HG03457 (cell line): ENCODE measurements at regions not wholly inside any gene's neighbourhood (a gene's known extent, or its start where the extent isn't known, plus 50 kb on each side); places are given as distances from the start of the nearest gene placed in this dataset.
"Not testable (repeated sequence)": the region's sequence is repeated elsewhere in the genome, so short reads cannot be mapped to it uniquely, and the experiment has no call there.

Source experiments
- ATAC-seq: cut with Tn5 transposase; IDR thresholded peaks from one replicate; pipeline ENCODE4 v1.9.1; 2021; ENCODE audit warnings: moderate number of reproducible peaks; ENCODE audit not compliant: unreplicated experiment

- ATAC-seq = no peak
These were observed 155.5 kb upstream of the GRIN3A start for GRCh38 chr9:101893661-101894646.

GRCh38 chr9:101881508-101881907 is 143.1 kb upstream of the GRIN3A start:
- no peak for ATAC-seq

GRCh38 chr9:101880846-101881245 is 142.4 kb upstream of the GRIN3A start:
- no peak for ATAC-seq

- no peak for ATAC-seq
These were observed 140.3 kb upstream of the GRIN3A start for GRCh38 chr9:101878734-101879133.

GRCh38 chr9:101877439-101877838 is 139.0 kb upstream of the GRIN3A start:
- ATAC-seq = no peak

- ATAC-seq = no peak
These were observed 123.0 kb upstream of the GRIN3A start for GRCh38 chr9:101861472-101861871.

GRCh38 chr9:101860920-101861319 is 122.5 kb upstream of the GRIN3A start:
- ATAC-seq = no peak

- ATAC-seq = no peak
These were observed 121.2 kb upstream of the GRIN3A start for GRCh38 chr9:101859620-101860019.

- ATAC-seq = no peak
These were observed 119.6 kb upstream of the GRIN3A start for GRCh38 chr9:101858026-101858425.

- ATAC-seq = no peak
These were observed 110.8 kb upstream of the GRIN3A start for GRCh38 chr9:101849102-101849707.

GRCh38 chr9:101848485-101848919 is 110.1 kb upstream of the GRIN3A start:
- no peak for ATAC-seq

GRCh38 chr9:101846161-101846560 is 107.7 kb upstream of the GRIN3A start:
- no peak for ATAC-seq

- no peak for ATAC-seq
These were observed 102.3 kb upstream of the GRIN3A start for GRCh38 chr9:101840694-101841188.

- ATAC-seq = not testable (repeated sequence)
These were observed 100.5 kb upstream of the GRIN3A start for GRCh38 chr9:101838988-101839387.

- no peak for ATAC-seq
These were observed 97.6 kb upstream of the GRIN3A start for GRCh38 chr9:101836021-101836420.

GRCh38 chr9:101832486-101832885 is 94.0 kb upstream of the GRIN3A start:
- ATAC-seq = no peak

- not testable (repeated sequence) for ATAC-seq
These were observed 83.0 kb upstream of the GRIN3A start for GRCh38 chr9:101821450-101821849.

- not testable (repeated sequence) for ATAC-seq
These were observed 82.5 kb upstream of the GRIN3A start for GRCh38 chr9:101820983-101821382.

GRCh38 chr9:101814064-101814463 is 75.6 kb upstream of the GRIN3A start:
- no peak for ATAC-seq

- not testable (repeated sequence) for ATAC-seq
These were observed 69.4 kb upstream of the GRIN3A start for GRCh38 chr9:101807879-101808278.

GRCh38 chr9:101796044-101796443 is 57.6 kb upstream of the GRIN3A start:
- no peak for ATAC-seq

GRCh38 chr9:101795147-101795546 is 56.7 kb upstream of the GRIN3A start:
- ATAC-seq = no peak
